ENCODE measurements at regions not wholly inside any gene's neighbourhood (a gene's known extent, or its start where the extent isn't known, plus 50 kb on each side); places are given as distances from the start of the nearest gene placed in this dataset.

DNA sequence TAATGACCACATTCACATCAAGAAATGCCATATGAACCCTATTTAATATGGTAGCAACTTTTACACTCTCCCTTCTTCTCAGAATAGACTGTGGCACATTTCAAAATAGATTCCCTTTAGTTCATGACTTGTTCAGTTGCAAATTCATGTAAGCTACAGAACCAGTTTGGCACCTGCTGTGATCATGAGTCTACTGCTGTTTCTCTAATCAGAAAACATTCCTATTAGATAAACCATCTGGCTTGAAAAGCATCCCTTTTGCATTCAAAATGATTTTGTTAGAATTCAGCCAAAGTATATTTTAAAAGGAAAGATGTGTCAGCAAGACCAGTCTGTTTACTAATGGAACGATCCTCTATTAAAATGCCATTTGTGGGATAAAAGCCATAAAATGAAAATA is 304.4 kb downstream of the BCHE start:
- no peak for TF ChIP-seq CTCF (IDR thresholded peaks at IDR 0.05; ENCODE audit: low read depth, low read length, missing control alignments)
- no peak overlapping the region for H3K4me3 ChIP-seq (ENCODE audit: low read depth, low read length)
- DNase-seq (ENCODE audit: low read depth): no peak
- in situ Hi-C loops (cut with HindIII; ENCODE audit: low sequenced_read_pairs): no loop called here

DNA sequence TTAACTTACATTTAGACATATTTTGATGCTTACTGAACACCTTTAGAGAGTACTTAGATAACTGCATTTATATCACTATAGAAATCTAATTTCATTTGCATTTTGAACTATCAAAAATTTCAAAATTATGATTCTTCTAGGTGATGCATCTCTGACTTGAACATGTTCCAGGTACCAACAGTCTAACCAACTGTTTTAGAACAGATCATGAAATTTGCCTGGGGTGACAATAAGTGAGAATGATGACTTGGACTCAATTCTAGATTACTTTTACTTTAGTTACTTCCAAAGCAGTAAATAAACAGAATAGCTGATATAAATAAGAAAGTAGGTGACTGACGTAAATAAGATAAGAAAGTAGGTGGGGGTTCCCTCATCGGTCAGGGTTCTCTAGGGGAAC is 307.8 kb downstream of the BCHE start:
- in situ Hi-C loops (cut with HindIII; ENCODE audit: low sequenced_read_pairs): no loop called here
- no peak overlapping the region for H3K4me3 ChIP-seq (ENCODE audit: low read depth, low read length)
- TF ChIP-seq CTCF (IDR thresholded peaks at IDR 0.05; ENCODE audit: low read depth, low read length, missing control alignments): no peak
- DNase-seq (ENCODE audit: low read depth): no peak

DNA sequence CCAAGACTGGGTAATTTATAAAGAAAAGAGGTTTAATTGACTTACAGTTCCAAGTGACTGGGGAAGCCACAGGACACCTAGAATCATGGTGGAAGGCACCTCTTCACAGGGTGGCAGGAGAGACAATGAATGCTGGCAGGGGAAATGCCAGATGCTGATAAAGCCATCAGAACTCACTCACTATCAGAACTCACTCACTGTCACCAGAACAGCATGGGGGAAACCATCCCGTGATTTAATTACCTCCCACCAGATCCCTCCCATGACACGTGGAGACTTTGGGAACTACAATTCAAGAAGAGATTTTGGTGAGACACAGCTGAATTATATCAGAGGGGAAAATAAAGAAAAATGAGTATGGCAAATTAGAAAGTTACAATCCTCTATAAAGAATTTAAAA is 310.9 kb downstream of the BCHE start:
- TF ChIP-seq CTCF (IDR thresholded peaks at IDR 0.05; ENCODE audit: low read depth, low read length, missing control alignments): no peak
- no peak overlapping the region for H3K4me3 ChIP-seq (ENCODE audit: low read depth, low read length)
- DNase-seq (ENCODE audit: low read depth): no peak
- in situ Hi-C loops (cut with HindIII; ENCODE audit: low sequenced_read_pairs): no loop called here

- TF ChIP-seq CTCF (IDR thresholded peaks at IDR 0.05; ENCODE audit: low read depth, low read length, missing control alignments): no peak
- DNase-seq (ENCODE audit: low read depth): peak; percentile 57
- no peak overlapping the region for H3K4me3 ChIP-seq (ENCODE audit: low read depth, low read length)
- in situ Hi-C loops (cut with HindIII; ENCODE audit: low sequenced_read_pairs): no loop called here
Observed at GRCh38 chr3:165523801-165524200, 313.4 kb downstream of the BCHE start.

DNA sequence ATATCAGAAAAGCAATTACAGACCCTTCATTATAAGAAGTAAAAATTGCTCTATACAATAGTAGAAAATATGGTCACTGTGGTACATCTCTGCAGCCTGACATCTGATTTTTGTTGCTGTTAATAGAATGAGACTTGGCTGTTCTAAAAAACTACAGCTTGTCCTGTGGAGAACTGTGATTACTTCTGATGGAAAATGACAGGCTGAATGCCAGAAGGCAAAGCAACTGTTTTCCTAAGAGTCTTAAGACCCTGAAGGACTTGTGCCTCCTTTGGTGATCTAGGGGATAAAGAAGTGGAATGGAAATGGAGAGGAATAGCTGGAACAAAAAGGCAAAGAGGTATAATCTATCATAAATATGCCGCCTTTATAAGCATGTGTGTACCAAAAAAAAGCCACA is 314.8 kb downstream of the BCHE start:
- in situ Hi-C loops (cut with HindIII; ENCODE audit: low sequenced_read_pairs): no loop called here
- no peak for TF ChIP-seq CTCF (IDR thresholded peaks at IDR 0.05; ENCODE audit: low read depth, low read length, missing control alignments)

GRCh38 chr3:165521131-165521871 is 315.9 kb downstream of the BCHE start:
- in situ Hi-C loops (cut with HindIII; ENCODE audit: low sequenced_read_pairs): no loop called here
- no peak overlapping the region for H3K4me3 ChIP-seq (ENCODE audit: low read depth, low read length)
- no peak for TF ChIP-seq CTCF (IDR thresholded peaks at IDR 0.05; ENCODE audit: low read depth, low read length, missing control alignments)
- DNase-seq (ENCODE audit: low read depth): no peak

More for the DNA sequence above, 314.8 kb downstream of the BCHE start:
- no peak overlapping the region for H3K4me3 ChIP-seq (ENCODE audit: low read depth, low read length)
- DNase-seq (ENCODE audit: low read depth): no peak
